NCI-H226 (cell line): ENCODE measurements at regions not wholly inside any gene's neighbourhood (a gene's known extent, or its start where the extent isn't known, plus 50 kb on each side); places are given as distances from the start of the nearest gene placed in this dataset.
"Not testable (repeated sequence)": the region's sequence is repeated elsewhere in the genome, so short reads cannot be mapped to it uniquely, and the experiment has no call there.

Source experiments
- DNase-seq: peaks from one replicate; pipeline ENCODE4 v3.0.0-alpha.2; 2015

GRCh38 chr6:115016593-115016992 is 673.8 kb upstream of the HS3ST5 start:
- no peak for DNase-seq

DNA sequence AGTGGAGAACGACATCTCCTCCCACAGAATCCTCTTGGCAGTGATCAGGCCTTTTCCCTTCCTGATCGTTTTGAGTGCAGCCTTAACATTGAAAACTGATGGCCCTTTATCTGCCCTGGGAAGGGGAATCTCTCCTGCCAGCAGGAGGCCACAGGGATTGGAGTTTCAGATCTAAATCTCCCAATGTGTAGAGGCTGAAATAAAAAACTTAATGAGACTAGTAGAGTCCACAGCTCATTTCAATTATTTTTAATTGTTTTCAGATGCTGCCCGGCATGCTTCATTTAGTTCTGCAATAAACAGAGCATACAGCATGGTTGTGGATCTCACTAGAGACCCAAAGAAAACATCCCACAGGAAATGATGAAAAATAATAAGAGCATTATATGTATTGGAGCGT is 662.2 kb upstream of the HS3ST5 start:
- peak; percentile 52 for DNase-seq

DNA sequence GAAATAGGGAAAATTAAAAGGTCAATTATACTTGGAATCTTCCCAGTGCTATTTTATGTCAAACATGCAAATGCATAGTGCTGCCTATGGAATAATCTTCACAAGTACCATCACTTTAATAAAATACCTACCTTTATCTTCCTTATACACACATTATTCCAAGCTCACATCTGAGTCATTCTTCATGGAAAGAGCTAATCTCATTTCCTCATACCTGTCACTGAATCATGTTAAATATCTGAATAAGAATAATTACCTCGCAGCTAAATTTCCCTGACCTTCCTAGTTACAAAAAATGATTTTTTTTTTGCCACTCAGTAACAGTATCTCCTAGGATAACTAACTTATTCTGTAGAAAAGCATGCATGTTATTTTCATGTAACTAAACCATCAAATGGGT is 661.4 kb upstream of the HS3ST5 start:
- peak; percentile 83 for DNase-seq

DNA sequence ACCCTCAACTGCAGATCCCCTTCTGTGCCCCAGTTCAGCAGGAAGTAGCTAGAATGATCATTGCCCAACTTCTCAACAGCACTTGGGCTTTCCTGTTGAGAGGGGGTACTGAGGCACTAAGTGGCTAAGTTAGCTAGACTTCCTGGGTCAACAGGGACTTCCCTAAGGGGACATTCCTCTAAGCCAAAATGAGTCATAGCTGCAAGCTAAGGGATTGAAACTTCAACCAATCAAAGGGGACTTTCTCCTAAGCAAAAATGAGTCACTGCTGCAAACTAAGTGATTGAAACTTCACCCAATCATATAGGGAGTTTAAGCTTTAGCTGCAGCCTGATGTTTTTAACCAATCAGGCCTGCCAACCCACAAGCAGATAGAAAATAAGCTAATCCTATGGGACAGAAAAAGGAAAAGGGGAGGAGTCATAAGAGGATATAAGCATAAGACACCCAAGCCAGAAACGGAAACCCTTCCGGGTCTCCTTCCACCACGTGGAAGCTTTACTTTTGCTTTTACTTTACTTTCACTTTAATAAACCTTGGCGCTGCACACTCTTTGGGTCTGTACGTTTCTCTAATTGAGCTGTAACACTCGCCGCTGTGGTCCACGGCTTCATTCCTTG is 659.0 kb upstream of the HS3ST5 start:
- DNase-seq, result no peak

GRCh38 chr6:115000736-115001135 is 657.9 kb upstream of the HS3ST5 start:
- no peak for DNase-seq

GRCh38 chr6:114998492-114998891 is 655.7 kb upstream of the HS3ST5 start:
- DNase-seq, result no peak

- no peak for DNase-seq
Measured at GRCh38 chr6:114997813-114998292, 655.0 kb upstream of the HS3ST5 start.

DNA sequence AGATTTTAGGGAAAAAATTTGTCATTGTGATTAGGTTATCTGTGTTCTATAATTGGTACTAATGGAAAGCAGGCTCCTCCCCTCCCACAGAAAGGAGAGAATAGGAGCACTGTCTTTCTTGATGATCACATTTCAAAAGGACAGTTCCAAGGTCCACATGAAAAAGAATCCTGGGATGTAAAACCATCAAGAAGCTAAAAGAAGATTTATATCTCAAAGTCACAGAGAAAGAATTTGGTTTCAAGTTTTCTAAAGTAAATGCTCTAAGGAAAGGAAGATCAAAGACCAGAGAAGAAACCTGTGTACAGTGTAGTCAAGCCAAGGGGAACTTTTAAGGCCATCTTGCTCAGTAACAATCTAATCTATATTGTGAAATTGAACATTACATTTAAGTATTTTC is 652.7 kb upstream of the HS3ST5 start:
- DNase-seq, result no peak

DNA sequence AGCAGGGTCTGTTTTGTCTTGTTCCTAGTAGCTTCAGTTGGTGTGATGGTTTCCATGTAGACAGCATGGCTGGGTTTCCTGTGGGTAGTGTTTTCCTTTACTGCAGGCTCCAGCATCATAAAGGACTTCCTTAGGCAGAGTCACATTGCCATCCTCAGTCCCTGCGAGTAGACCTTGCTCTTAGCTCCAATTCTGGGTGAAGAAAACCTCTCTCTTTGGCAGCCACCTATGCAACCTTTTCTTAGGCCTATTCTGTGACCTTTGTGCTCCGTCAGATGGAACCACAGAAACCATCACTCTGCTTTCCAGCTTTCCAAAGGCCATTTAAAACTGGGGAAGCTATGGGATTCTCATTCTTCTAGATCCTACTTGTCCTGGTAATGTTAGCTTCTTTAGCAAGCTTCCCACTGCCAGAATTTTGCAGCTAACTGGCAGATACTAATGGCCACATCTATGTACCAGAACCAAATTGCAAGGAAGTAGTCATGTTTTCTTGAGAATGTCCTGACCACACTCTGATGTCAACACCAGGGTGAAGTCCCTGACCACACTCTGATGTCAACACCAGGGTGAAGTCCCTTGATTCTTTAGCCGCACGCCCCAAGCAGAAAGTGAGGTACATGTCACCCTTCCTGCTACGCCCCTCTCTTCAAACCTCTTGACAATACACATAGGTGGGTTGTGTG is 646.6 kb upstream of the HS3ST5 start:
- no peak for DNase-seq

DNA sequence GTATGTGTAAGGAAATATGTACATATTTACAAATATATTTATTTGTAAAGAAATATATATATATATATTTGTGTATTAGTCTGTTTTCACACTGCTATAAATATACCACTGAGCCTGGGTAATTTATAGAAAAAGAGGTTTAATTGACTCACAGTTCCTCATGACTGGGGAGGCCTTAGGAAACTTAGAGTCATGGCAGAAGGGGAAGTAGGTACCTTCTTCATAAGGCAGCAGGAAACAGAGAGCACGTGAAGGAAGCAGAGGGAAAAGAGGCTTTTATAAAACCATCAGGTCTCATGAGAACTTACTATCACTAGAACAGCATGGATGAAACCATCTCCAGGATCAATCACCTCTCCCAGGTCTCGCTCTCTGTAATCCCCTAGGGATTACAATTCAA is 644.5 kb upstream of the HS3ST5 start:
- DNase-seq, result no peak

DNA sequence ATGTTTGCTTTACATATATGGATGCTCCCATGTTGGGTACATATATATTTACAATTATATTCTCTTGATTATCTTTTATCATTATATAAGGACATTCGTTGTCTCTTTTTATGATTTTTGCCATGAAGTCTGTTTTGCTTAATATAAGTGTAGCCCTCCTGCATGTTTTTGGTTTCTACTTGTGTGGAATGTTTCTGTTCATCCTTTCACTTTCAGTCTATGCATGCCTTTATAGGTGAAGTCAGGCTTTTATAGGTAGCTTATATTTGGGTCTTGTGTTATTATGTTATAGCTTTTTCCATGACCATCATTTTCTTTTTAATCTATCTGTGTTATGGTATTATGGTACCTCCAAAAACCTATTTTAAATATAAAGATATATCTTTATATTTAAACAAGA is 612.5 kb upstream of the HS3ST5 start:
- DNase-seq, result no peak

DNA sequence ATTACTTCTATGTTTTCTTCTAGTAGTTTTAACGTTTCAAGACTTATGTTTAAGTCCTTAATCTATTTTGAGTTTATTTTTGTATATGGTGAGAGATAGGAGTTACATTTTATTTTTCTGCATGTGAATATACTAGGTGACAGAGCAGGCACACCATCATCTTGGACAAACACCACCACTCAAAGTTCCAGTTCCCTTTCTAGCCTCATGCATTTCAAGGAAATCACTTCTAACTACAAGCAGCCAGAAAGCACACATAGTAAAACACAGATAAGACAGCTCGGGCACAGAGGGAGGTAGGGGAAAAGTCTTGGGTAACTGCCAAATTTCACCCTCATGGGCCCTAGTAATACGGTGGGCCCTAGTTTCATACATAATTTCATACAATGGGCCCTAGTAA is 609.4 kb upstream of the HS3ST5 start:
- no peak for DNase-seq

DNA sequence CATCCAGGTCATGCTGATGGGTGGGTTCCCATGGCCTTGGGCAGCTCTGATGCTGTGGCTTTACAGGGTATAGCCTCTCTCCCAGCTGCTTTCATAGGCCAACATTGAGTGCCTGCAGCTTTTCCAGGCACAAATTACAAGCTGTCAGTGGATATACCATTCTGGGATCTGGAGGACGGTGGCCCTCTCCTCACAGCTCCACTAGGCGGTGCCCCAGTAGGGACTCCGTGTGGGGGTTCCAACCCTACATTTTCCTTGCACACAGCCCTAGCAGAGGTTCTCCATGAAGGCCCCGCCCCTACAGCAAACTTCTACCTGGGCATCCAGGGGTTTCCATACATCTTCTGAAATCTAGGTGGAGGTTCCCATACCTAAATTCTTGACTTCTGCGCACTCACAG is 602.6 kb upstream of the HS3ST5 start:
- DNase-seq, result no peak

DNA sequence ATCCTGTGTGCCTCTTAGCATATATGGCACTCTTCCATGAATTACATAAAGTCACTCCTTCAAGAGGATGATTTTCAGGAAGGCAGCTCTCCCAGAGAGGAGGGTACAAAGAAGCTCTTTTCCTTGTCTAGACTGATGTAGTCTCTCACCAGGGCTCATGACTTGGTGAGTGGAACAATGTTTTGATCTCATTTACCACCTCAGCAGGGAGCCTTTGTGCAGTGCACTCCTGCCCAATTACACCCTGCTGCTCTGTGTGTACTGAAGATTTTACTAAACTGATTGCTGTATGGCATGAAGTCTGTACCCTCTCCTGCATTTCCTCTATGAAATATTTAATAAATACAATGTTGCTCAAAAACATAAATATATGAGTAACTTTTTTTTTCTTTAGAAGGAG is 598.3 kb upstream of the HS3ST5 start:
- no peak for DNase-seq

GRCh38 chr6:114940181-114940580 is 597.4 kb upstream of the HS3ST5 start:
- no peak for DNase-seq

GRCh38 chr6:114939630-114940029 is 596.8 kb upstream of the HS3ST5 start:
- DNase-seq, result no peak

DNA sequence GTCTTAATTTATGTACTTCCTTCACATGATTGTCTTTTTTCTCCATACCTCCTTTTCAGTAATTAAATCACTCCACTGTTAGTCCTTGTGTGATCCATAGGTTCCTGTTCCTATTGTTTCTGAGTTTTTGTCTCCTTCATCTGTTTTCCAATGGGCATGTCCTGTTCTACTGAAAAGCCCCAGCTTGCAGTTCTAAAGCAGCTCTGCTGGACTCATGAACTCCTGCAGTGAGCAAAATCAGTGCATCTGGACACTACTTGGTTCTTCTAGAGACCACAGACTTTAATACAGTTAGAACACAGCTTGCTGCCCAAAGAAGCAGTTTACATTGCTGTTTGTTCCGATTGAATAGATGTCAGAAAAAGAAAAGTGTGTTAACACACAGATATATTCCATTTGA is 593.3 kb upstream of the HS3ST5 start:
- no peak for DNase-seq

- DNase-seq, result no peak
Measured at GRCh38 chr6:114934079-114934478, 591.3 kb upstream of the HS3ST5 start.

DNA sequence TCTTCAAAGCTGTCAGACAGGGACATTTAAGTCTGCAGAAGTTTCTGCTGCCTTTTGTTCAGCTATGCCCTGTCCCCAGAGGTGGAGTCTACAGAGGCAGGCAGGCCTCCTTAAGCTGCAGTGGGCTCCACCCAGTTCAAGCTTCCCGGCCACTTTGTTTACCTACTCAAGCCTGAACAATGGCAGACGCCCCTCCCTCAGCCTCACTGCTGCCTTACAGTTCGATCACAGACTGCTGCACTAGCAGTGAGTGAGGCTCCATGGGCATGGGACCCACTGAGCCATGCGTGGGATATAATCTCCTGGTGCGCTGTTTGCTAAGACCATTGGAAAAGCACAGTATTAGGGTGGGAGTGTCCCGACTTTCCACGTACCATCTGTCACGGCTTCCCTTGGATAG is 585.9 kb upstream of the HS3ST5 start:
- not testable (repeated sequence) for DNase-seq

DNA sequence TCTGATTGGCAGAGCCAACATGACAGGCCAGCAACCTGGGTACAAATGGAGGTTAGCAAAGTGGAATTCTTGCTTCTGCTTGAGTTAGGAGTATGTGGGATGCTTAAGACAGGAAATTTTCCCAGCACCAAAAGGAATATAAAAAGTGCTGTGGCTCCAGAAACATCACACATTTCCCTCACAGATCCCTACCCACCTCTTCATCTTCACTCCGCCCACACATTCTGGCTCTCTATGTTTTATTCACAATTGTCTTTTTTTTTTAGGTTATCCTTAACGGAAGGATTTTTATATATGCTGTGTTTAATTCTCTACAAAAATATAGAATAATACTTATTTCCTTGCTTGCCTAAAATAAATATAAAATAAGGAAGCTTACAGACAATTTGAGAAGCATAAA is 563.3 kb upstream of the HS3ST5 start:
- DNase-seq, result no peak

DNA sequence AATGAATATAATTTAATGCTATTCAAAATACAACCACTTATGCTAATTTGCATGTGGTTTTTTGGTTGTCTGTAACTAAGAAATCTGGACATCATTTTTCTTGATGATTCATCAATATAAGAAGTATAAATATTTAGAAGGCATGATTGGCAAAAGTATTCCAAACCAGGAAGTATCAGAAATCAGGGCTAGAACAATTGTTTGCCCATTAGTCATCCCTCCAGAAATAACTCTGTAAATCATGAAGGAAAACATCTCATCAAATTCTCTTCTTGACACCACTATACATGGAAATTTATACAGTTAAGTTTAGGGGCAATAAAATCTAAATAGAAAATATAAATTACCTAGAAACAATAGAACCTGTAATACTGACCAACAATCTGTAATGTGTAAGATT is 554.7 kb upstream of the HS3ST5 start:
- peak; percentile 40 for DNase-seq

DNA sequence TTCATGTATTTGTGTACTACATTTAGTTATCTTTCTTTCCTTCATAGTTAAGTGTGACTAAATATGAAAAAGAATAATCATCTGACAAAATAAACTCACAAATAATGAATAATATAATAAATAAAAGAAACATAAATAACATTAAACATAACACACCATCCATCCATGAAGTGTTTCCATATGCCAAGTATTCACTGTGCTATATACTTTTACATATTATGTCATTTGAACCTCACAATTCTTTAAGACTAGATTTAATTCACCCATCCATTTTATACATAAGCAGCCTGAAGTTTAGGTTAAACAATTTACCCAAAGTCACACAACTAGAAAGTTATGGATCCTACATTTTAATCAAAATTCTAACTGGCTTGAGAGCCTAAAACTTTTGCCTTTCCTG is 549.4 kb upstream of the HS3ST5 start:
- no peak for DNase-seq

DNA sequence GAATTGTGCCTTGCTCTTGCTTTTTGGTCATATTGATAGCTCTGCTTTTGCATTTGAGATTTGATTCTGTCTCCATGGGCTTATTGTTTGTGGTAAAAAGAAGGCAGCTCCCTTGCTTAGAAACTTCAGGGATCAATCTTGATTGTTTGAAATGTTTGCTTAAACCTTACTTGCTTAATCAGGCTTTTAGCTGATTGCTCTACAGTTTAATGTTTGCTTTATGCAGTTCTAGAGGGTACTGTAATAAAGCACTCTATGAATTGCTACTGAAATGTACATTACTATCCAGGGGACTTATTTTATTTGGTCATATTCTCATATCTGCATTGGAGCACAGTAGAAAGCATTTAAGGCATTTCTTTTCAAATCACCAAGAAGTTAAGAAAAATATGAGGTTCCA is 545.4 kb upstream of the HS3ST5 start:
- no peak for DNase-seq

GRCh38 chr6:114886670-114887436 is 544.0 kb upstream of the HS3ST5 start:
- DNase-seq, result no peak
